Neural cell (in vitro differentiated cells): ENCODE measurements at regions not wholly inside any gene's neighbourhood (a gene's known extent, or its start where the extent isn't known, plus 50 kb on each side); places are given as distances from the start of the nearest gene placed in this dataset.

Experiments
- CTCF ChIP-seq: fragments of 450-650 bp; IDR thresholded peaks from 2 replicates; pipeline ENCODE4 v1.5.1; 2014; ENCODE audit warnings: antibody characterized with exemption, mild to moderate bottlenecking, moderate library complexity; ENCODE audit not compliant: poor library complexity, severe bottlenecking
- EP300 ChIP-seq: fragments of 450-650 bp; conservative IDR thresholded peaks from 2 replicates; pipeline ENCODE4 v1.6.1; 2014; ENCODE audit warnings: antibody characterized with exemption, mild to moderate bottlenecking, moderate library complexity; ENCODE audit not compliant: poor library complexity, severe bottlenecking
- EZH2 ChIP-seq: fragments of 200-600, 300-800 bp; shearing (Covaris generic), sonication (generic); IDR thresholded peaks from 2 replicates; pipeline ENCODE4 v1.6.1; 2014; ENCODE audit warnings: antibody characterized with exemption, low read length, borderline replicate concordance, mild to moderate bottlenecking; ENCODE audit not compliant: insufficient read depth, poor library complexity, severe bottlenecking
- MXI1 ChIP-seq: fragments of 450-650 bp; conservative IDR thresholded peaks from 2 replicates; pipeline ENCODE4 v1.6.1; 2014; ENCODE audit warnings: antibody characterized with exemption, mild to moderate bottlenecking; ENCODE audit not compliant: poor library complexity, severe bottlenecking
- POLR2AphosphoS5 ChIP-seq: IDR thresholded peaks from 2 replicates; pipeline ENCODE4 v1.6.1; 2012
- RAD21 ChIP-seq: fragments of 450-650 bp; conservative IDR thresholded peaks from 2 replicates; pipeline ENCODE4 v1.6.1; 2014; ENCODE audit warnings: antibody characterized with exemption, mild to moderate bottlenecking, moderate library complexity
- REST ChIP-seq: IDR thresholded peaks from 2 replicates; pipeline ENCODE4 v1.6.1; 2012; ENCODE audit warnings: borderline replicate concordance

DNA sequence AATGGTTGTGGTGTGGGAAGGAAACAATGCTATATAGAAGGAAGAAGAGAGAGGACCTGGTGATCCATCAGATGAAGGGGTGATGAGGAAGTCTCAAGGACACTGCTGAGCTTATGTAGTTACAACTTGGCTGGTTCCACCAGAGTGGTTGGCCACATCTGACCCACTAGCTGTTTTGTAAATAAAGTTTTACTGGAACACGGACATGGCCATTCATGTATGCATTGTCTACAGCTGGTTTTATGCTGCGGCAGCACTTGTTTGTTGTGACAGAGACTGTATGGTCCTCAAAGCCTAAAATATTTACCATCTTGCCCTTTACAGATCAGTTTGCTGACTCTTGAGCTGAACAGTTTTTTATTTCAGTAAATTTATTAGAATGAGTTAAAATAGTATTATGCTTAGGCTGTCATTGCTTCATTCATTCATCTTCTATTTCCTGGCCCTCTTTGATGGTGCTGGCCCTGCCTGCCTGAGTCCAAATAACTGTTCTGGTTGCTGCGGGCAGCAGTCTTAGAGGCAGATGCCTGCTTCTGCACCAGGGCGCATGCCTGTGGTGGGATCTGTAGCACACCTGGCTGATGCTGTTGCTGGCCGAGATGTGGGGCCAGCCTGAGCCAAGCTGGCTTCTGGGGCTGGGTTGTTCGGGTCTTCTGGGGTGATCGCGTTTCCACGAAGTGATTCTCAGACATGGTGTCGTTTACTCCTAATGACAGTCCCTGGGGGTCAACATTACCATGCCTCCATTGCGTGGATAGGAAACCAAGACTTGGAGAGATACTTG, 61.4 kb upstream of the WNT4 start:
- TF ChIP-seq CTCF (no peak), EZH2 (no peak), RAD21 (no peak), REST (no peak), MXI1 (no peak), POLR2AphosphoS5 (no peak), EP300 (no peak)
